Nephron progenitor cell (in vitro differentiated cells): ENCODE measurements at regions not wholly inside any gene's neighbourhood (a gene's known extent, or its start where the extent isn't known, plus 50 kb on each side); places are given as distances from the start of the nearest gene placed in this dataset.

ENCODE experiments used
- DNase-seq: peaks from one replicate; pipeline ENCODE4 v3.0.0; 2021
- H3K27ac Mint-ChIP-seq: 2 replicates; pipeline ENCODE4 v1.8.0; 2021; ENCODE audit warnings: mild to moderate bottlenecking, moderate library complexity, mixed read lengths
- H3K27me3 Mint-ChIP-seq: 2 replicates; pipeline ENCODE4 v1.8.0; 2021; ENCODE audit warnings: mild to moderate bottlenecking, low read depth, mixed read lengths; ENCODE audit not compliant: poor library complexity
- H3K36me3 Mint-ChIP-seq: 2 replicates; pipeline ENCODE4 v1.8.0; 2021; ENCODE audit warnings: low read depth, mixed read lengths
- H3K4me1 Mint-ChIP-seq: 2 replicates; pipeline ENCODE4 v1.8.0; 2021; ENCODE audit warnings: mixed read lengths
- H3K4me3 Mint-ChIP-seq: 2 replicates; pipeline ENCODE4 v1.8.0; 2021; ENCODE audit warnings: mild to moderate bottlenecking, moderate library complexity, mixed read lengths
- H3K9me3 Mint-ChIP-seq: 2 replicates; pipeline ENCODE4 v1.8.0; 2021; ENCODE audit warnings: mild to moderate bottlenecking, moderate library complexity, mixed read lengths
- CTCF ChIP-seq: fragments of 200-600 bp; sonication (generic); IDR thresholded peaks from 2 replicates; pipeline ENCODE4 v1.5.0; 2021; ENCODE audit warnings: antibody characterized with exemption

- Mint-ChIP-seq H3K27me3 (peaks cover 15% of the 10 kb centered on the region), H3K4me3 (no peak overlapping the region), H3K27ac (no peak overlapping the region), H3K36me3 (no peaks in the 10 kb centered on the region), H3K4me1 (no peaks in the 10 kb centered on the region), H3K9me3 (no peaks in the 10 kb centered on the region)
- TF ChIP-seq CTCF: no peak
- DNase-seq: no peak
Measured at GRCh38 chr3:27907929-27908328, 185.8 kb upstream of the EOMES start.

GRCh38 chr3:27910456-27910855 is 188.3 kb upstream of the EOMES start:
- no peak for DNase-seq
- Mint-ChIP-seq H3K27me3 (peaks cover 10% of the 10 kb centered on the region), H3K36me3 (no peaks in the 10 kb centered on the region), H3K9me3 (no peaks in the 10 kb centered on the region), H3K27ac (no peak overlapping the region), H3K4me1 (no peaks in the 10 kb centered on the region), H3K4me3 (no peak overlapping the region)
- TF ChIP-seq CTCF: no peak

GRCh38 chr3:27914199-27914598 is 192.1 kb upstream of the EOMES start:
- no peak for TF ChIP-seq CTCF
- Mint-ChIP-seq H3K9me3 (no peaks in the 10 kb centered on the region), H3K27ac (no peak overlapping the region), H3K4me1 (no peaks in the 10 kb centered on the region), H3K4me3 (no peak overlapping the region), H3K27me3 (peaks cover 4% of the 10 kb centered on the region), H3K36me3 (peaks cover 4% of the 10 kb centered on the region)
- no peak for DNase-seq

GRCh38 chr3:27923349-27924068 is 201.4 kb upstream of the EOMES start:
- H3K27me3 Mint-ChIP-seq: no peaks in the 10 kb centered on the region

GRCh38 chr3:27927882-27928281 is 205.8 kb upstream of the EOMES start:
- Mint-ChIP-seq H3K27ac (no peak overlapping the region), H3K27me3 (no peaks in the 10 kb centered on the region), H3K4me3 (no peak overlapping the region), H3K36me3 (no peaks in the 10 kb centered on the region), H3K4me1 (no peaks in the 10 kb centered on the region), H3K9me3 (no peaks in the 10 kb centered on the region)
- DNase-seq: no peak
- TF ChIP-seq CTCF: no peak

More at GRCh38 chr3:27923349-27924068, 201.4 kb upstream of the EOMES start:
- H3K9me3 Mint-ChIP-seq: no peaks in the 10 kb centered on the region
- DNase-seq: no peak
- H3K36me3 Mint-ChIP-seq: no peaks in the 10 kb centered on the region
- TF ChIP-seq CTCF: no peak
- no peak overlapping the region for H3K27ac Mint-ChIP-seq
- H3K4me3 Mint-ChIP-seq: no peak overlapping the region
- no peaks in the 10 kb centered on the region for H3K4me1 Mint-ChIP-seq

GRCh38 chr3:27930052-27930602 is 208.0 kb upstream of the EOMES start:
- H3K27me3 Mint-ChIP-seq: no peaks in the 10 kb centered on the region
- DNase-seq: no peak
- no peak overlapping the region for H3K27ac Mint-ChIP-seq
- H3K4me1 Mint-ChIP-seq: no peaks in the 10 kb centered on the region
- no peaks in the 10 kb centered on the region for H3K36me3 Mint-ChIP-seq
- H3K4me3 Mint-ChIP-seq: no peak overlapping the region
- no peaks in the 10 kb centered on the region for H3K9me3 Mint-ChIP-seq
- TF ChIP-seq CTCF: no peak
